GM12872 (cell line): ENCODE measurements at regions not wholly inside any gene's neighbourhood (a gene's known extent, or its start where the extent isn't known, plus 50 kb on each side); places are given as distances from the start of the nearest gene placed in this dataset.

Experiments used
- CTCF ChIP-seq: IDR thresholded peaks from 3 replicates; pipeline ENCODE4 v1.5.1; 2011; ENCODE audit warnings: low read depth, mild to moderate bottlenecking, low read length, moderate library complexity; ENCODE audit not compliant: insufficient read depth

DNA sequence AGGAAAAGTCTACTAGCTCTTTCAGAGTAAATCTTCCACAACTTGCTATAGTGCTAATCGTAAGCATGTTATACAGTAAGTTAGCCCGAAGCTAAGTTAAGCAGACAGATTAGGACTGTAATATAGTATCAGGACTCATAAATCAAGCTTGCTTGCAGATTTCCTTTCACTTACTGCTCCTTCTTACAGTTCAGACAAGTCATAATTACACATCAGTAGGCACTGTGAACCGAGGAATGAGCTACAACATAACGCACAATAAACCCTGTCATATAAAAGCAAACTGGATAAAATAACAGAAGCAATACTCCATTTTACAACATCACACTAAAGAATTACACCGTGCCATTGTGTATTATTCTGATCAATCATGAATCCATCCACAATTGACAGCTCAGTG lies 832.6 kb upstream of the ZEB2 start:
- no peak for TF ChIP-seq CTCF

- no peak for TF ChIP-seq CTCF
Observed at GRCh38 chr2:145351864-145352425, 832.0 kb upstream of the ZEB2 start.

- no peak for TF ChIP-seq CTCF
Observed at GRCh38 chr2:145350011-145350410, 830.1 kb upstream of the ZEB2 start.

DNA sequence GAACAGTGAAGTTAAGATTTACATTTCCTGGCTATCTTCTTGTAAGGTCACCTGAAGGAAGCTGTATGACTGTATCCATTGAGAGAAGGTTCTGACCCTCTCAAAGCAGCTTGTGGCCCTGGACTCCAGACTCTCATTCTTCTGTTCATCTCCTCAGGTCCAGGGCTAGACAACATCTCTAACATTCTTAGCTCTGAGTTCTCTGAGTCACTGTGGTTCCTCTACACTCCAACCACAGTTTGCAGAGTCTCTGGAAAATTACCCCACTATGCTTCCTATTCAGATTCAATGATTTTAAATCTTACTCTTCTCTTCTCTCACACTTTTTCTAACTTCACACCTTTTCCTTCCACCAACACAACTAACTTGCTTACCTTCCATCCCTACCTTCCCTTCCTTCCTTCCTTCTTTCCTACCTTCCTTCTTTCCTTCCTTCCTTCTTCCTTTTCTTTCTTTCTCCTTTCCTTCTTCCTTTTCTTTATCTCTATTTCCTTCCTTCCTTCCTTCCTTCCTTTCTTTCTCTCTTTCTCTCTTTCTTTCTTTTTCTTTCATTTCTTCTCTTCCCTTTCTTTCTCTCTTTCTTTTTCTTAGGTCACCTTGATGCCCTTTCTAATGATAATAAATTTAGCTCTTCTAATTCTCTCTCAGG lies 824.3 kb upstream of the ZEB2 start:
- no peak for TF ChIP-seq CTCF

GRCh38 chr2:145343287-145343686 lies 823.4 kb upstream of the ZEB2 start:
- TF ChIP-seq CTCF = no peak

DNA sequence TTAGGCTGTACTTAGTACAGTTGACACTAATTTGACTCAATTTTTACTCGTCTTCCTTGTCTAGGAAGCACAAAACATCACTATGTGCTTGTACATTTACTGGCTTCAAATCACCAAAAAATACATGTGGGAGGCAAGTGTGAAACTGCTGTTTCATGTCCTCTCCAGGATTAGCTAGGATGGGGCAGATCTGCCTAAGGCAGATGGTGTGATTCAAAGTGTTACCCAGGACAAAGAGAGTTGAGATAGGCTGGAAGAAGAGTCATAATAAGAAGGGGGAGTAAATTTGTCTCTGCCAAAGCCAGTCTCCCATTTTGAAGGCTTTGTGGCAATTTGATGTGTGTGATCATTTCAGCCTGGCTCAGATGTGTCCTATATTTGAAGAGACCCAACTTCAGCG lies 821.6 kb upstream of the ZEB2 start:
- no peak for TF ChIP-seq CTCF

GRCh38 chr2:145339646-145340045 lies 819.7 kb upstream of the ZEB2 start:
- no peak for TF ChIP-seq CTCF
